HEK293 (cell line): ENCODE measurements at regions not wholly inside any gene's neighbourhood (a gene's known extent, or its start where the extent isn't known, plus 50 kb on each side); places are given as distances from the start of the nearest gene placed in this dataset.

Experiments
- CTCF ChIA-PET: fragments of 350-600 bp; formaldehyde crosslinking; extraction: SDS; loops from one replicate; lab custom pipeline; 2021; ENCODE audit warnings: antibody characterized with exemption; lab: Yijun Ruan, JAX
- POLR2A ChIA-PET: fragments of 300-600 bp; formaldehyde crosslinking; extraction: SDS; loops from one replicate; lab custom pipeline; 2020; ENCODE audit warnings: antibody characterized with exemption, inconsistent platforms; lab: Yijun Ruan, JAX
- H3K27ac ChIP-seq: fragments of 200-500 bp; sonication (Bioruptor generic); 2 replicates; pipeline ENCODE4 v1.5.1; 2014; ENCODE audit warnings: low read depth, low read length, control low read depth, inconsistent platforms; ENCODE audit errors: extremely low read depth
- H3K36me3 ChIP-seq, 2 experiments: fragments of 200-500 bp in 1 of 2; sonication (Bioruptor generic) in 1 of 2; 1 replicate in 1 of 2; 2 replicates in 1 of 2; pipeline ENCODE4 v1.5.1; 2014 to 2017; ENCODE audit warnings: inconsistent platforms in 2 of 2, low read length in 2 of 2; ENCODE audit not compliant: control insufficient read depth in 2 of 2, insufficient read depth in 1 of 2
- H3K4me1 ChIP-seq: fragments of 200-500 bp; sonication (Bioruptor generic); 2 replicates; pipeline ENCODE4 v1.5.1; 2014; ENCODE audit warnings: mild to moderate bottlenecking, low read length, inconsistent platforms; ENCODE audit not compliant: control insufficient read depth, insufficient read depth
- H3K4me3 ChIP-seq: 2 replicates; pipeline ENCODE4 v1.5.1; 2011; ENCODE audit warnings: low read depth, mild to moderate bottlenecking, control low read depth, low read length, moderate library complexity
- H3K9me3 ChIP-seq: fragments of 200-500 bp; sonication (Bioruptor generic); 2 replicates; pipeline ENCODE4 v1.5.1; 2014; ENCODE audit warnings: low read depth, low read length, inconsistent platforms; ENCODE audit not compliant: control insufficient read depth, insufficient read depth
- BCL11B ChIP-seq: fragments of 450-650 bp; formaldehyde crosslinking; IDR thresholded peaks from 2 replicates; pipeline ENCODE4 v1.5.1; 2016; ENCODE audit warnings: low read depth, missing biosample characterization, missing genetic modification characterization
- ZBTB8A ChIP-seq: fragments of 450-650 bp; formaldehyde crosslinking; IDR thresholded peaks from 2 replicates; pipeline ENCODE4 v1.5.1; 2016; ENCODE audit warnings: missing biosample characterization, missing genetic modification characterization
- ZFP69B ChIP-seq: fragments of 450-650 bp; formaldehyde crosslinking; IDR thresholded peaks from 2 replicates; pipeline ENCODE4 v1.5.1; 2016; ENCODE audit warnings: missing biosample characterization, missing genetic modification characterization
- ZIC2 ChIP-seq: fragments of 450-650 bp; formaldehyde crosslinking; IDR thresholded peaks from 2 replicates; pipeline ENCODE4 v1.5.1; 2016; ENCODE audit warnings: missing biosample characterization, missing genetic modification characterization
- ZNF138 ChIP-seq: fragments of 450-650 bp; formaldehyde crosslinking; IDR thresholded peaks from 2 replicates; pipeline ENCODE4 v1.5.1; 2016; ENCODE audit warnings: missing biosample characterization, missing genetic modification characterization, borderline replicate concordance
- ZNF585B ChIP-seq: fragments of 450-650 bp; formaldehyde crosslinking; IDR thresholded peaks from 2 replicates; pipeline ENCODE4 v1.5.1; 2016; ENCODE audit warnings: missing biosample characterization, missing genetic modification characterization
- ZNF670 ChIP-seq: fragments of 450-650 bp; formaldehyde crosslinking; IDR thresholded peaks from 2 replicates; pipeline ENCODE4 v1.5.1; 2016; ENCODE audit warnings: missing biosample characterization, missing genetic modification characterization, low read depth
- ZNF776 ChIP-seq: fragments of 450-650 bp; formaldehyde crosslinking; IDR thresholded peaks from 2 replicates; pipeline ENCODE4 v1.5.0; 2017; ENCODE audit warnings: missing biosample characterization, missing genetic modification characterization, borderline replicate concordance
- TF ChIP-seq, protein P1 (sequence below): fragments of 450-650 bp; formaldehyde crosslinking; IDR thresholded peaks from 2 replicates; pipeline ENCODE4 v1.5.1; 2016; ENCODE audit warnings: missing biosample characterization, missing genetic modification characterization
- TF ChIP-seq, protein P2 (sequence below): fragments of 450-650 bp; formaldehyde crosslinking; conservative IDR thresholded peaks from 2 replicates; pipeline ENCODE4 v1.5.1; 2016; ENCODE audit warnings: low read depth, missing biosample characterization, missing genetic modification characterization
- TF ChIP-seq, protein P3 (sequence below): fragments of 450-650 bp; formaldehyde crosslinking; IDR thresholded peaks from 2 replicates; pipeline ENCODE4 v1.5.1; 2017; ENCODE audit warnings: missing biosample characterization, missing genetic modification characterization
- TF ChIP-seq, protein P4 (sequence below): fragments of 450-650 bp; formaldehyde crosslinking; IDR thresholded peaks from 2 replicates; pipeline ENCODE4 v1.5.1; 2017; ENCODE audit warnings: missing biosample characterization, missing genetic modification characterization
- TF ChIP-seq, protein P5 (sequence below): fragments of 450-650 bp; formaldehyde crosslinking; IDR thresholded peaks from 2 replicates; pipeline ENCODE4 v1.5.1; 2016; ENCODE audit warnings: missing biosample characterization, missing genetic modification characterization
- TF ChIP-seq, protein P6 (sequence below): fragments of 450-650 bp; formaldehyde crosslinking; IDR thresholded peaks from 2 replicates; pipeline ENCODE4 v1.5.1; 2016; ENCODE audit warnings: missing biosample characterization, missing genetic modification characterization, borderline replicate concordance
- TF ChIP-seq, protein P7 (sequence below): IDR thresholded peaks from 2 replicates; pipeline ENCODE4 v1.6.1; 2011; ENCODE audit warnings: mild to moderate bottlenecking, low read depth, low read length, borderline replicate concordance

DNA sequence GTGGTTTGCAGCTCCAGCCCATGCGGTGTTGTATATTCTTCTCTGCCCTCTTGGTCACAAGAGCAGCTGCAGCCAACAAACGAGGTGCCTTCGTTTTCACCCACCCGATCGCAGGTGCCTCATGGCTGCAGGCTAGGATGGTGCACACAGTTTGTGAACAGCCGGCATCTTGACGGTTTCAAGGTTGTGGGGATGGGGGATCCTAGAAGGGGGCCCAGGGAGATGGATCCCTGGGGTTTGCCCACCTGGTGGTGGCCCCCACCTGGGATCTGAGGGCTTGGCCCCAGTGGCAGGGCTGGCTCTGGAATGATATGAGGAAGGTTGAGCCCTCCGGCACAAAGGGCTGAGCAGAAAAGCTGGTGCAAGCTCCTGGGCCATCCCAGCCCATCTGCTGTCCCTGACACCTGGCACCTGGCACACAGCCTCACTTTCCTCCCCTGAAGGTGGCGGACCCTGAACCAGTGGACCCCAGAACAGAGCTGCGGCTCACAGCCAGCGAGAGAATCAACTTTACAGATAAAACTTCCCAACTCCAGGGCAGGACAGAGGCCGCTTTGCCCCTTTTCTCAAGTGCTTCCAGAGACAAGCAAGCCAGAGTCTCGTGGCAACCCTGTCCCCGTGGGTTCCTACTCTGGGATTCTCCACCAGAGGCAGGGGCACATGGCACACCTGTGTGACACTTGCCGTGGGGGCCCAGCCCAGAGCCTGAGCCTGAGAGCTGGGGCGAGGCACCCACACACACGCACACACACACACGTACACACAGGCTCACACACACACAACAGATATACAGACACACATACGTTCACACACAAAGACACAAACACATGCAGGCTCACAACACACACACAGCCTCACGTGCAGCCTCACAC lies 177.3 kb upstream of the PPP2R2D start (continued):
- TF ChIP-seq, protein P1, sequence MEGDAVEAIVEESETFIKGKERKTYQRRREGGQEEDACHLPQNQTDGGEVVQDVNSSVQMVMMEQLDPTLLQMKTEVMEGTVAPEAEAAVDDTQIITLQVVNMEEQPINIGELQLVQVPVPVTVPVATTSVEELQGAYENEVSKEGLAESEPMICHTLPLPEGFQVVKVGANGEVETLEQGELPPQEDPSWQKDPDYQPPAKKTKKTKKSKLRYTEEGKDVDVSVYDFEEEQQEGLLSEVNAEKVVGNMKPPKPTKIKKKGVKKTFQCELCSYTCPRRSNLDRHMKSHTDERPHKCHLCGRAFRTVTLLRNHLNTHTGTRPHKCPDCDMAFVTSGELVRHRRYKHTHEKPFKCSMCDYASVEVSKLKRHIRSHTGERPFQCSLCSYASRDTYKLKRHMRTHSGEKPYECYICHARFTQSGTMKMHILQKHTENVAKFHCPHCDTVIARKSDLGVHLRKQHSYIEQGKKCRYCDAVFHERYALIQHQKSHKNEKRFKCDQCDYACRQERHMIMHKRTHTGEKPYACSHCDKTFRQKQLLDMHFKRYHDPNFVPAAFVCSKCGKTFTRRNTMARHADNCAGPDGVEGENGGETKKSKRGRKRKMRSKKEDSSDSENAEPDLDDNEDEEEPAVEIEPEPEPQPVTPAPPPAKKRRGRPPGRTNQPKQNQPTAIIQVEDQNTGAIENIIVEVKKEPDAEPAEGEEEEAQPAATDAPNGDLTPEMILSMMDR (tag by site-specific recombination) = no peak
- TF ChIP-seq ZFP69B (tag by site-specific recombination) (no peak), ZNF670 (tag by site-specific recombination) (no peak), ZNF776 (no peak), ZIC2 (tag by site-specific recombination) (no peak), ZNF138 (no peak)
- TF ChIP-seq, protein P2, sequence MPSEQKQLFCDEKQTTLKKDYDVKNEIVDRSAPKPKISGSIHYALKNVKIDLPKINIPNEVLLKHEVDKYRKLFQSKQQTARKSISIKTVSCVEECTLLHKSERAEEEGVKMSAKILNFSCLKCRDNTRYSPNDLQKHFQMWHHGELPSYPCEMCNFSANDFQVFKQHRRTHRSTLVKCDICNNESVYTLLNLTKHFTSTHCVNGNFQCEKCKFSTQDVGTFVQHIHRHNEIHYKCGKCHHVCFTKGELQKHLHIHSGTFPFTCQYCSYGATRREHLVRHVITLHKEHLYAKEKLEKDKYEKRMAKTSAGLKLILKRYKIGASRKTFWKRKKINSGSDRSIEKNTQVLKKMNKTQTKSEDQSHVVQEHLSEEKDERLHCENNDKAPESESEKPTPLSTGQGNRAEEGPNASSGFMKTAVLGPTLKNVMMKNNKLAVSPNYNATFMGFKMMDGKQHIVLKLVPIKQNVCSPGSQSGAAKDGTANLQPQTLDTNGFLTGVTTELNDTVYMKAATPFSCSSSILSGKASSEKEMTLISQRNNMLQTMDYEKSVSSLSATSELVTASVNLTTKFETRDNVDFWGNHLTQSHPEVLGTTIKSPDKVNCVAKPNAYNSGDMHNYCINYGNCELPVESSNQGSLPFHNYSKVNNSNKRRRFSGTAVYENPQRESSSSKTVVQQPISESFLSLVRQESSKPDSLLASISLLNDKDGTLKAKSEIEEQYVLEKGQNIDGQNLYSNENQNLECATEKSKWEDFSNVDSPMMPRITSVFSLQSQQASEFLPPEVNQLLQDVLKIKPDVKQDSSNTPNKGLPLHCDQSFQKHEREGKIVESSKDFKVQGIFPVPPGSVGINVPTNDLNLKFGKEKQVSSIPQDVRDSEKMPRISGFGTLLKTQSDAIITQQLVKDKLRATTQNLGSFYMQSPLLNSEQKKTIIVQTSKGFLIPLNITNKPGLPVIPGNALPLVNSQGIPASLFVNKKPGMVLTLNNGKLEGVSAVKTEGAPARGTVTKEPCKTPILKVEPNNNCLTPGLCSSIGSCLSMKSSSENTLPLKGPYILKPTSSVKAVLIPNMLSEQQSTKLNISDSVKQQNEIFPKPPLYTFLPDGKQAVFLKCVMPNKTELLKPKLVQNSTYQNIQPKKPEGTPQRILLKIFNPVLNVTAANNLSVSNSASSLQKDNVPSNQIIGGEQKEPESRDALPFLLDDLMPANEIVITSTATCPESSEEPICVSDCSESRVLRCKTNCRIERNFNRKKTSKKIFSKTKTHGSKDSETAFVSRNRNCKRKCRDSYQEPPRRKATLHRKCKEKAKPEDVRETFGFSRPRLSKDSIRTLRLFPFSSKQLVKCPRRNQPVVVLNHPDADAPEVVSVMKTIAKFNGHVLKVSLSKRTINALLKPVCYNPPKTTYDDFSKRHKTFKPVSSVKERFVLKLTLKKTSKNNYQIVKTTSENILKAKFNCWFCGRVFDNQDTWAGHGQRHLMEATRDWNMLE (tag by site-specific recombination) = no peak
- TF ChIP-seq, protein P3, sequence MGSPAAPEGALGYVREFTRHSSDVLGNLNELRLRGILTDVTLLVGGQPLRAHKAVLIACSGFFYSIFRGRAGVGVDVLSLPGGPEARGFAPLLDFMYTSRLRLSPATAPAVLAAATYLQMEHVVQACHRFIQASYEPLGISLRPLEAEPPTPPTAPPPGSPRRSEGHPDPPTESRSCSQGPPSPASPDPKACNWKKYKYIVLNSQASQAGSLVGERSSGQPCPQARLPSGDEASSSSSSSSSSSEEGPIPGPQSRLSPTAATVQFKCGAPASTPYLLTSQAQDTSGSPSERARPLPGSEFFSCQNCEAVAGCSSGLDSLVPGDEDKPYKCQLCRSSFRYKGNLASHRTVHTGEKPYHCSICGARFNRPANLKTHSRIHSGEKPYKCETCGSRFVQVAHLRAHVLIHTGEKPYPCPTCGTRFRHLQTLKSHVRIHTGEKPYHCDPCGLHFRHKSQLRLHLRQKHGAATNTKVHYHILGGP (tag by site-specific recombination) = no peak
- TF ChIP-seq, protein P4, sequence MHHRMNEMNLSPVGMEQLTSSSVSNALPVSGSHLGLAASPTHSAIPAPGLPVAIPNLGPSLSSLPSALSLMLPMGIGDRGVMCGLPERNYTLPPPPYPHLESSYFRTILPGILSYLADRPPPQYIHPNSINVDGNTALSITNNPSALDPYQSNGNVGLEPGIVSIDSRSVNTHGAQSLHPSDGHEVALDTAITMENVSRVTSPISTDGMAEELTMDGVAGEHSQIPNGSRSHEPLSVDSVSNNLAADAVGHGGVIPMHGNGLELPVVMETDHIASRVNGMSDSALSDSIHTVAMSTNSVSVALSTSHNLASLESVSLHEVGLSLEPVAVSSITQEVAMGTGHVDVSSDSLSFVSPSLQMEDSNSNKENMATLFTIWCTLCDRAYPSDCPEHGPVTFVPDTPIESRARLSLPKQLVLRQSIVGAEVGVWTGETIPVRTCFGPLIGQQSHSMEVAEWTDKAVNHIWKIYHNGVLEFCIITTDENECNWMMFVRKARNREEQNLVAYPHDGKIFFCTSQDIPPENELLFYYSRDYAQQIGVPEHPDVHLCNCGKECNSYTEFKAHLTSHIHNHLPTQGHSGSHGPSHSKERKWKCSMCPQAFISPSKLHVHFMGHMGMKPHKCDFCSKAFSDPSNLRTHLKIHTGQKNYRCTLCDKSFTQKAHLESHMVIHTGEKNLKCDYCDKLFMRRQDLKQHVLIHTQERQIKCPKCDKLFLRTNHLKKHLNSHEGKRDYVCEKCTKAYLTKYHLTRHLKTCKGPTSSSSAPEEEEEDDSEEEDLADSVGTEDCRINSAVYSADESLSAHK = no peak

DNA sequence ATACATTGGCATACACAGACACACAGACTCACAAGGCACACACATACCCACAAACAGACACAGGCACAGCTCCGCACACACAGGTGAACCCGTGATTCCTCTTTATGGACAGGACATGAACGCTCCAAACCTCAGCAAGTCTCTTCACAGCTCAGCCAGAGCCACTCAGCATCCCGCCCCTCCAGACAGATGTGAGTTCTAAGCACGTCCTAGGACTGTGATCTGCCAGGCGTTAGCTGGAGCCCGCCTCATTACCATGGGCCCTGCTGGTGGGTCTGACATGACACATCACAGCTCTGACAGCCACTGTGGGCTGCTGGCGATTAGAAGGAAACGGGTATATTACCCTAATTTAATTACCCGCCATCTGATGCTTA lies 176.7 kb upstream of the PPP2R2D start:
- H3K4me3 ChIP-seq = no peak overlapping the region
- CTCF ChIA-PET = no interaction called here
- no peaks in the 10 kb centered on the region for H3K36me3 ChIP-seq
- no peak overlapping the region for H3K27ac ChIP-seq
- no peaks in the 10 kb centered on the region for H3K4me1 ChIP-seq
- POLR2A ChIA-PET = no interaction called here
- no peaks in the 10 kb centered on the region for H3K9me3 ChIP-seq
- TF ChIP-seq, protein P5, sequence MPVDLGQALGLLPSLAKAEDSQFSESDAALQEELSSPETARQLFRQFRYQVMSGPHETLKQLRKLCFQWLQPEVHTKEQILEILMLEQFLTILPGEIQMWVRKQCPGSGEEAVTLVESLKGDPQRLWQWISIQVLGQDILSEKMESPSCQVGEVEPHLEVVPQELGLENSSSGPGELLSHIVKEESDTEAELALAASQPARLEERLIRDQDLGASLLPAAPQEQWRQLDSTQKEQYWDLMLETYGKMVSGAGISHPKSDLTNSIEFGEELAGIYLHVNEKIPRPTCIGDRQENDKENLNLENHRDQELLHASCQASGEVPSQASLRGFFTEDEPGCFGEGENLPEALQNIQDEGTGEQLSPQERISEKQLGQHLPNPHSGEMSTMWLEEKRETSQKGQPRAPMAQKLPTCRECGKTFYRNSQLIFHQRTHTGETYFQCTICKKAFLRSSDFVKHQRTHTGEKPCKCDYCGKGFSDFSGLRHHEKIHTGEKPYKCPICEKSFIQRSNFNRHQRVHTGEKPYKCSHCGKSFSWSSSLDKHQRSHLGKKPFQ (tag by site-specific recombination) = no peak
- no peak for TF ChIP-seq ZNF585B (tag by site-specific recombination)
- TF ChIP-seq, protein P6, sequence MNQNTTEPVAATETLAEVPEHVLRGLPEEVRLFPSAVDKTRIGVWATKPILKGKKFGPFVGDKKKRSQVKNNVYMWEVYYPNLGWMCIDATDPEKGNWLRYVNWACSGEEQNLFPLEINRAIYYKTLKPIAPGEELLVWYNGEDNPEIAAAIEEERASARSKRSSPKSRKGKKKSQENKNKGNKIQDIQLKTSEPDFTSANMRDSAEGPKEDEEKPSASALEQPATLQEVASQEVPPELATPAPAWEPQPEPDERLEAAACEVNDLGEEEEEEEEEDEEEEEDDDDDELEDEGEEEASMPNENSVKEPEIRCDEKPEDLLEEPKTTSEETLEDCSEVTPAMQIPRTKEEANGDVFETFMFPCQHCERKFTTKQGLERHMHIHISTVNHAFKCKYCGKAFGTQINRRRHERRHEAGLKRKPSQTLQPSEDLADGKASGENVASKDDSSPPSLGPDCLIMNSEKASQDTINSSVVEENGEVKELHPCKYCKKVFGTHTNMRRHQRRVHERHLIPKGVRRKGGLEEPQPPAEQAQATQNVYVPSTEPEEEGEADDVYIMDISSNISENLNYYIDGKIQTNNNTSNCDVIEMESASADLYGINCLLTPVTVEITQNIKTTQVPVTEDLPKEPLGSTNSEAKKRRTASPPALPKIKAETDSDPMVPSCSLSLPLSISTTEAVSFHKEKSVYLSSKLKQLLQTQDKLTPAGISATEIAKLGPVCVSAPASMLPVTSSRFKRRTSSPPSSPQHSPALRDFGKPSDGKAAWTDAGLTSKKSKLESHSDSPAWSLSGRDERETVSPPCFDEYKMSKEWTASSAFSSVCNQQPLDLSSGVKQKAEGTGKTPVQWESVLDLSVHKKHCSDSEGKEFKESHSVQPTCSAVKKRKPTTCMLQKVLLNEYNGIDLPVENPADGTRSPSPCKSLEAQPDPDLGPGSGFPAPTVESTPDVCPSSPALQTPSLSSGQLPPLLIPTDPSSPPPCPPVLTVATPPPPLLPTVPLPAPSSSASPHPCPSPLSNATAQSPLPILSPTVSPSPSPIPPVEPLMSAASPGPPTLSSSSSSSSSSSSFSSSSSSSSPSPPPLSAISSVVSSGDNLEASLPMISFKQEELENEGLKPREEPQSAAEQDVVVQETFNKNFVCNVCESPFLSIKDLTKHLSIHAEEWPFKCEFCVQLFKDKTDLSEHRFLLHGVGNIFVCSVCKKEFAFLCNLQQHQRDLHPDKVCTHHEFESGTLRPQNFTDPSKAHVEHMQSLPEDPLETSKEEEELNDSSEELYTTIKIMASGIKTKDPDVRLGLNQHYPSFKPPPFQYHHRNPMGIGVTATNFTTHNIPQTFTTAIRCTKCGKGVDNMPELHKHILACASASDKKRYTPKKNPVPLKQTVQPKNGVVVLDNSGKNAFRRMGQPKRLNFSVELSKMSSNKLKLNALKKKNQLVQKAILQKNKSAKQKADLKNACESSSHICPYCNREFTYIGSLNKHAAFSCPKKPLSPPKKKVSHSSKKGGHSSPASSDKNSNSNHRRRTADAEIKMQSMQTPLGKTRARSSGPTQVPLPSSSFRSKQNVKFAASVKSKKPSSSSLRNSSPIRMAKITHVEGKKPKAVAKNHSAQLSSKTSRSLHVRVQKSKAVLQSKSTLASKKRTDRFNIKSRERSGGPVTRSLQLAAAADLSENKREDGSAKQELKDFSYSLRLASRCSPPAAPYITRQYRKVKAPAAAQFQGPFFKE (tag by site-specific recombination) = no peak
- no peak for TF ChIP-seq BCL11B (tag by site-specific recombination)
- TF ChIP-seq, protein P7, sequence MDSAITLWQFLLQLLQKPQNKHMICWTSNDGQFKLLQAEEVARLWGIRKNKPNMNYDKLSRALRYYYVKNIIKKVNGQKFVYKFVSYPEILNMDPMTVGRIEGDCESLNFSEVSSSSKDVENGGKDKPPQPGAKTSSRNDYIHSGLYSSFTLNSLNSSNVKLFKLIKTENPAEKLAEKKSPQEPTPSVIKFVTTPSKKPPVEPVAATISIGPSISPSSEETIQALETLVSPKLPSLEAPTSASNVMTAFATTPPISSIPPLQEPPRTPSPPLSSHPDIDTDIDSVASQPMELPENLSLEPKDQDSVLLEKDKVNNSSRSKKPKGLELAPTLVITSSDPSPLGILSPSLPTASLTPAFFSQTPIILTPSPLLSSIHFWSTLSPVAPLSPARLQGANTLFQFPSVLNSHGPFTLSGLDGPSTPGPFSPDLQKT = no peak
- TF ChIP-seq ZBTB8A (tag by site-specific recombination) = no peak
